Mesodermal cell (in vitro differentiated cells): ENCODE measurements at regions not wholly inside any gene's neighbourhood (a gene's known extent, or its start where the extent isn't known, plus 50 kb on each side); places are given as distances from the start of the nearest gene placed in this dataset.

Experiments used
- H3K27ac ChIP-seq: 2 replicates; pipeline ENCODE4 v1.7.0; 2013; ENCODE audit warnings: mild to moderate bottlenecking, low read depth, low read length, moderate library complexity; ENCODE audit not compliant: severe bottlenecking
- H3K36me3 ChIP-seq: 2 replicates; pipeline ENCODE4 v1.7.1; 2013; ENCODE audit warnings: mild to moderate bottlenecking, low read length, moderate library complexity; ENCODE audit not compliant: control insufficient read depth, insufficient read depth
- H3K4me1 ChIP-seq: one replicate; pipeline ENCODE4 v1.7.1; 2013; ENCODE audit warnings: mild to moderate bottlenecking, low read length; ENCODE audit not compliant: insufficient read depth, control insufficient read depth, poor library complexity, severe bottlenecking
- H3K4me3 ChIP-seq: 2 replicates; pipeline ENCODE4 v1.7.0; 2013; ENCODE audit warnings: low read length, control low read depth, mild to moderate bottlenecking; ENCODE audit not compliant: insufficient read depth, poor library complexity, severe bottlenecking; ENCODE audit errors: extremely low read depth
- H3K9me3 ChIP-seq: 2 replicates; pipeline ENCODE4 v1.7.1; 2013; ENCODE audit warnings: mild to moderate bottlenecking, low read length, moderate library complexity; ENCODE audit not compliant: control insufficient read depth
- WGBS, 2 experiments: methylation state at CpG; one replicate each; pipeline ENCODE4 v1.1.5; 2013; ENCODE audit warnings: missing lambda C conversion rate in 2 of 2; ENCODE audit not compliant: insufficient coverage in 2 of 2; 5-methylcytosine and 5-hydroxymethylcytosine counted together

DNA sequence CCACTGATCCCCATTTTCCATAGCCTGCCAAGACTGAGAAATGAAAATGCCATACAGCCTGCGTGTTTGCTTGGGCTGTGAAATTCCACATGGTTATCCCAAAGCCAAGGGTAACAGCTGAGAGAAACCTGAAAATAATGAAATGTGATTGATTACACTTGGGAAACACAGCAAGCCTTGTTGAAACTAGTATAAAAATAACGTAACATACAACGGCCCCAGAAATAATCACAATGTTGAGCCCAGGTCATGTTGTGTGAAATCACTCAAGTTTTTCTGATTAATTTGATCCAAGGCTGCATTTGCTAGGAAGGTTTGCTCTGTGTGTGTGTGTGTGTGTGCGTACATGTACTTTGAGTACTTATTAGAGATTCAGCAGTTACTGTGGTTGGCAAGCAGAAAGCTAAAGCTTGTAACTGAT lies 269.0 kb downstream of the OXSM start:
- no peak overlapping the region for H3K4me3 ChIP-seq
- no peaks in the 10 kb centered on the region for H3K9me3 ChIP-seq
- no peaks in the 10 kb centered on the region for H3K4me1 ChIP-seq
- 93% methylated on average over 4 of the region's 4 CpGs for WGBS, 2 experiments
- no peak overlapping the region for H3K27ac ChIP-seq
- no peaks in the 10 kb centered on the region for H3K36me3 ChIP-seq

DNA sequence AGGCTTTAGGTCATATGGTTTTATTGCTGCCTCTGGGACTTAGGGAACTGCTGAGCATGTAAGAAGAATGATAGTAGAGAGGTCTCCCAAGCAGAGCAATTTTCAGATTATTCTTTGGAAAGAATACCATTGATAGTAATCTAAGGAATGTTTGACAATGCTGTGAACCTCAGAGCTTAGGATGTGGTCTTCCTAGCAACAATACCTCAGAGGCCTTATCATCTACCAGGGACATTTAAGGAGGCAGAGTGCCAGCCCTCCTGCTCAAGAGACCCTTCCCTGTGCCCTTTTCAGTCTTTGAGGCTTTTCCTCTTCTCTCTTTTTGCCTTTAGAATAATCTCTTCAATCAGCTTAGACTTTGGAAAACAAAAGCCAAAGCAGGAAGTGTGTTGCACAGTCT lies 272.1 kb downstream of the OXSM start:
- Histone ChIP-seq H3K9me3 (no peaks in the 10 kb centered on the region), H3K27ac (peak overlapping the region; percentile 63), H3K36me3 (no peaks in the 10 kb centered on the region), H3K4me1 (no peaks in the 10 kb centered on the region), H3K4me3 (no peak overlapping the region)

DNA sequence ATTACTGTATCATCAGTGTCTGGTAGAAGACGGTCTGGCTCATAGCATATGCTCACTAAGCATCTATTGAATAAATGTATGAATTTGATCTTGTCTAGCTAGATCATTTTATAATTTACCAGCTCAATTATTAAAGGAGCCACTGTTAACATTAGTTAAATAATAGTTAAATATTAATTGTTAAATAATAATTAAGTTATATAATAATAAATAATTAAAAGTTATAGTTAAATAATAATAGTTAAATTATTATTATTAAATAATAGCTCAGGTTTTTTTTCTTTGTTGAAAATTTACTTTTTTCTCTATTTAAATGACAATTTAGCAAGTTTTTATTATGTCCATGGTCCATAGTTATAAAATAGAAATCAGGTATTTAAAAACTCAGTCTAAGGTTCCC lies 274.4 kb downstream of the OXSM start:
- Histone ChIP-seq H3K36me3 (no peaks in the 10 kb centered on the region), H3K4me3 (no peak overlapping the region), H3K9me3 (no peaks in the 10 kb centered on the region), H3K4me1 (no peaks in the 10 kb centered on the region), H3K27ac (no peak overlapping the region)
- no CpG with 5 or more reads among the region's 1 CpG for WGBS, 2 experiments

DNA sequence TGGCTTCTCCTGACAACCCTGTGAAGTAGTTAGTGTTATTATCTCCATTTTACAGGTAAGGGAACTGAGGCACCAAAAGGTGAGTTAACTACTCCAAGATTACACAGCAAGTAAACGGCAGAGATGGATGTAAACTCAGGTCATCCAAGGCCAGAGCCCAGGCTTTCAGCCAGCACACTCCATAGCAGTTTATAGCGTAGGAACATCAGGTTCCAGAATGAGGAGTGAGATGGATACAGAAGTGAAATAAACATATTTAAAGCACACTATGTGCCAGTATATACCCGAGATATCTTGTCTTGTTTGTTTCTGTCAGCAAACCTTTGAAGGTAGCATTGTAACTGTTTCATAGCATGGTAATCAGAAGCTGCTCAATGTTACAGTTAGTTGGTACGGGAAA lies 279.0 kb downstream of the OXSM start:
- H3K4me3 ChIP-seq: no peak overlapping the region
- H3K27ac ChIP-seq: no peak overlapping the region
- 75% methylated on average over 1 of the region's 4 CpGs; no CpG with 5 or more reads in 1 of the 2 experiments for WGBS, 2 experiments
- H3K9me3 ChIP-seq: no peaks in the 10 kb centered on the region
- H3K4me1 ChIP-seq: no peaks in the 10 kb centered on the region
- H3K36me3 ChIP-seq: no peaks in the 10 kb centered on the region

DNA sequence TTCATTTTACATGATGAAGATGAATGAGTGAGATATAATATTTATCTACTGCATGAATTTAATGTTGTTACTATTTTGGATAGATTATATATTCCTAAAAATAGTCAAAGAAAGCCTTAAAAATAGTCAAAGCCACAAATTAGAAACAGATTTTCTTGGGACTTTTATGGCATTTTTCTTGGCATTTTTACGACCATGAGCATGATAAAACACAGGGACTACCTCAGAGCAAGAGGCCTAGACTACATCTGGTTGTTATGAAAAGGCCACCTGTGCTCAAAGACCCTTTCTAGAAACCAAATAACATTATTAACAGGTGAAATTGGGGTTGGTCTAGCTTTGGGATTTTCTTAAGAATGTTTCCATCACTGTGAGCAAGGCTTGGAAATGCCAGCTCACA lies 281.0 kb downstream of the OXSM start:
- H3K36me3 ChIP-seq: no peaks in the 10 kb centered on the region
- 100% methylated on average over 1 of the region's 1 CpG; no CpG with 5 or more reads in 1 of the 2 experiments for WGBS, 2 experiments
- no peak overlapping the region for H3K4me3 ChIP-seq
- no peak overlapping the region for H3K27ac ChIP-seq
- no peaks in the 10 kb centered on the region for H3K9me3 ChIP-seq
- no peaks in the 10 kb centered on the region for H3K4me1 ChIP-seq

DNA sequence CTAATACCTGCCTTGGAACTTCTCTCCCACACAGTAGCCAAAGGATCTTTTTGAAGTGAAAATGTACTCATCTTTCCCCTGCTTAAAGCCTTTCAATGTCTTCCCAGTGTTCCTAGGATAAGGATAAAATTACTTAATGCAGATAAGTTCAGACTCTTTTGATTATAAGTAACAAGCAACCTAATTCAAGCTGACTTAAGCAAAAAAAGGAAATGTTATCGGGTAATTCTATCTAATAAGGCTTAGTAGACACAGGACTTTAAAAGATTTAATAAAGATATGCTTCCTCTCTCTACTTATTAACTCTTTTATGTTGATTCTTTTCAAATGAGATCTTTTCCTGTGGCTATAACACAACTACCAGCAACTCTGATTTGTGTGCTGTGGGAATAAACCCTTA lies 284.2 kb downstream of the OXSM start:
- H3K4me1 ChIP-seq: no peaks in the 10 kb centered on the region
- no peaks in the 10 kb centered on the region for H3K9me3 ChIP-seq
- no CpG with 5 or more reads among the region's 1 CpG for WGBS, 2 experiments
- H3K27ac ChIP-seq: no peak overlapping the region
- no peaks in the 10 kb centered on the region for H3K36me3 ChIP-seq
- no peak overlapping the region for H3K4me3 ChIP-seq

DNA sequence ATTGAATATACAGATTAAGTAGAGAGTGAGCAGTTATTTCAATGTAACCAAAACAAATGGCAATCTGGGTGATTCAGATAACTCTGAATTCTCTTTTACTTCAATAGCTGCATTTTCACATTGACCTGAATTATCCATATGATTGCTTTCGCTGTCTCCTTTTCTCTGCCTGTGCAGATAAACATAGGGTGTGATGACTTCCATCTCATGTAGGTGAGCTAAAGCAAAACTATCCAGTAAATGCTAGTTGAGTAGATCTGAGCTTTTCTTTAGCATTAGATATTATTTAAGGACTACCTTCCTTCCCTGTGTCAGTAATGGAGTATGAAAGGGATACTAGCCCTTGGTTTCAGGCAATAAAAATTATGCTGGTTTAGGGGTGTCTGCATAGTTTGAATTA lies 288.6 kb downstream of the OXSM start:
- Histone ChIP-seq H3K4me3 (no peak overlapping the region), H3K4me1 (no peaks in the 10 kb centered on the region), H3K36me3 (no peaks in the 10 kb centered on the region), H3K9me3 (no peaks in the 10 kb centered on the region), H3K27ac (no peak overlapping the region)
- WGBS, 2 experiments: 100% methylated on average over 1 of the region's 1 CpG; no CpG with 5 or more reads in 1 of the 2 experiments

DNA sequence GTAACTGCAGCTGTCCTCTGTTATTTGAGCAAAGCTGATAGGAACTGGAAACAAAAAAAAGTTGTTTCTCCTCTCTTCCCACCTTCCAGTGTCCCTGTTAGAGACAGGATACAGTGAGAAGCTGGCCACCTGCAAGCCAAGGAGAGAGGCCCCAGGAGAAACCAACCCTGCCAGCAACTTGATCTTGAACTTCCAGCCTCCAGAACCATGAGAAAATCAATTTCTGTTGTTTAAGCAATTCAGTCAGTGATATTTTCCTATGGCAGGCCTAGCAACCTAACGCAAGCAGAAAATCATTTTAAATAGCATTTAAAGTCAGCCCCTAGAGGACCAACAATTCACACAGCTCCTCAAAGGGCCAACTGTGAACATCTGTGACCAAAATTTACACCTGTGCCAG lies 291.3 kb downstream of the OXSM start:
- Histone ChIP-seq H3K4me3 (no peak overlapping the region), H3K4me1 (no peaks in the 10 kb centered on the region), H3K36me3 (no peaks in the 10 kb centered on the region), H3K27ac (no peak overlapping the region), H3K9me3 (peaks cover under 1% of the 10 kb centered on the region)
- 100% methylated on average over 1 of the region's 1 CpG; no CpG with 5 or more reads in 1 of the 2 experiments for WGBS, 2 experiments

DNA sequence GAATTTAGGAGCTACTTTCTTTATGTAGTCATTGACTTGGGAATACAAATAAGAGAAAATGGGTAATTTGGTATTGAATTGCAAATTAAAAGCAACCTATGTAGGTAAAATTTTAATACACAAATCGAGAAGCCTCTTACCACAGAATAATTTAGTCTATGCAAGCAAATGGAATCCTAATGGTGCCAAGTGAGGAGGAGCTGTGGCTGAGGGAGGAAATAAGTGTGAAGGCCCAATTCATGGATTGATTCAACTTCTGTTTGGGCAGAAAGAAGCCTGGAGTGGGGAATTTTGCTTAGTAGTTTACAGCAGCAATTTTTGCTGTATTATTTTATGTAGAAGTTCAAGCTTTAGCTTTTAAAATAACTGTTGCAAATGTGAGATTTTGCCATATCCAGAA lies 291.9 kb downstream of the OXSM start:
- H3K36me3 ChIP-seq: no peaks in the 10 kb centered on the region
- peaks cover 7% of the 10 kb centered on the region for H3K9me3 ChIP-seq
- no CpG with 5 or more reads among the region's 1 CpG for WGBS, 2 experiments
- H3K27ac ChIP-seq: no peak overlapping the region
- no peaks in the 10 kb centered on the region for H3K4me1 ChIP-seq
- H3K4me3 ChIP-seq: no peak overlapping the region

DNA sequence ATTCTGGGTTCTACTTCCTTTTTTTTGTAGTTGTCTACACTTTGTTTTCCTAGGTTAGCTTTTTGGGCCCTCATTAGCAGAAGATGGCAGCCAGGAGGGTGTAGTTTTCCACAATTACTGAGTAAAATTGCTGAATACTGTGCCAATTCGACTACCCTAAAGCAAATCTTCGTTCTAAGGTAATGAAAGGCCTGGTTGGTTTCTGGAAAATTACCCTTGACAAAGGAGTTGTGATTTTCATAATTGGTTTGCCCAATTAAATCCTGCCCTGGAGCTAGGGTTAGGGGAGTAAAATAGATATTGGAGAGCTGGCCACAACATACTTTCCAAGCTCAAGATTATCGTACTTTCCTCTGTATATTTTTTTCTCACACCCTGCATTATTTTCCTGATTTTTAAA lies 293.0 kb downstream of the OXSM start:
- 80 to 94% methylated on average over 2 of the region's 3 CpGs for WGBS, 2 experiments
- no peaks in the 10 kb centered on the region for H3K4me1 ChIP-seq
- H3K9me3 ChIP-seq: peaks cover 18% of the 10 kb centered on the region
- H3K27ac ChIP-seq: no peak overlapping the region
- H3K36me3 ChIP-seq: no peaks in the 10 kb centered on the region
- H3K4me3 ChIP-seq: no peak overlapping the region

DNA sequence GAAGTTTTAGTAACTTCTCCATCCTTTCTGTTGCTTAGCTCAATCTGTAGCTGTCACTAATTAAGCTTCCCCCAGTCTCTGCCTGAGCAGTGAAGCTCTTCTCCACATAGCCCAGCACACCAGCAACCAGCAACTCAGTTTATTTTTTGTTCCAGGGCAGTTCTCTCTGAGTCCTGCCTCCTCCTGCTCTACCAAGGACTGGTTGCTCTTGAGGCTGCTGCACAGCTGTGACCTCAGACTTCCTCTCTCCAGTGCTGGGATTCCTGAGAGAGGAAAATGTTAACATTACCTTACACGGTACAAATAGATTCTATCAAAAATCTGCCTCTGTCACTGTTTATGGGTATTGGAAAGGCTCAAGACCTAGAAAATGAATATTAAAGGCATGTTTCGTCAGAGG lies 294.7 kb downstream of the OXSM start:
- Histone ChIP-seq H3K4me3 (no peak overlapping the region), H3K36me3 (no peaks in the 10 kb centered on the region), H3K9me3 (peaks cover 21% of the 10 kb centered on the region), H3K4me1 (no peaks in the 10 kb centered on the region), H3K27ac (no peak overlapping the region)
- WGBS, 2 experiments: no CpG with 5 or more reads among the region's 2 CpGs

DNA sequence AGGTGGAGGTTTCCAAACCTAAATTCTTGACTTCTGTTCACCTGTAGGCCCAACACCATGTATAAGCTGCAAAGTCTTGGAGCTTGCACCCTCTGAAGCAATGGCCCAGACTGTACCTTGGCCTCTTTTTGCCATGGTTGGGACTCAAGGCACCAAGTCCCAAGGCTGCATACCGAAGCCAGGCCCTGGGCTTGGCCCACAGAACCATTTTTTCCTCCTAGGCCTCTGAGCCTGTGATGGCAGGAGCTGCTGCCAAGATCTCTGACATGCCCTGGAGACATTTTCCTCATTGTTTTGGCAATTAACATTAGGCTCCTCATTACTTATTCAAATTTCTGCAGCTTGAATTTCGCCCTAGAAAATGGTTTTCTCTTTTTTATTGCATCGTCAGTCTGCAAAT lies 297.9 kb downstream of the OXSM start:
- Histone ChIP-seq H3K36me3 (no peaks in the 10 kb centered on the region), H3K9me3 (peaks cover 21% of the 10 kb centered on the region), H3K27ac (no peak overlapping the region), H3K4me3 (no peak overlapping the region), H3K4me1 (no peaks in the 10 kb centered on the region)
- WGBS, 2 experiments: 71 to 80% methylated on average over 3 of the region's 3 CpGs
